HG03196 (cell line): ENCODE measurements at regions not wholly inside any gene's neighbourhood (a gene's known extent, or its start where the extent isn't known, plus 50 kb on each side); places are given as distances from the start of the nearest gene placed in this dataset.
"Not testable (repeated sequence)": the region's sequence is repeated elsewhere in the genome, so short reads cannot be mapped to it uniquely, and the experiment has no call there.

Experiments
- ATAC-seq: cut with Tn5 transposase; IDR thresholded peaks from one replicate; pipeline ENCODE4 v1.9.1; 2021; ENCODE audit not compliant: unreplicated experiment

DNA sequence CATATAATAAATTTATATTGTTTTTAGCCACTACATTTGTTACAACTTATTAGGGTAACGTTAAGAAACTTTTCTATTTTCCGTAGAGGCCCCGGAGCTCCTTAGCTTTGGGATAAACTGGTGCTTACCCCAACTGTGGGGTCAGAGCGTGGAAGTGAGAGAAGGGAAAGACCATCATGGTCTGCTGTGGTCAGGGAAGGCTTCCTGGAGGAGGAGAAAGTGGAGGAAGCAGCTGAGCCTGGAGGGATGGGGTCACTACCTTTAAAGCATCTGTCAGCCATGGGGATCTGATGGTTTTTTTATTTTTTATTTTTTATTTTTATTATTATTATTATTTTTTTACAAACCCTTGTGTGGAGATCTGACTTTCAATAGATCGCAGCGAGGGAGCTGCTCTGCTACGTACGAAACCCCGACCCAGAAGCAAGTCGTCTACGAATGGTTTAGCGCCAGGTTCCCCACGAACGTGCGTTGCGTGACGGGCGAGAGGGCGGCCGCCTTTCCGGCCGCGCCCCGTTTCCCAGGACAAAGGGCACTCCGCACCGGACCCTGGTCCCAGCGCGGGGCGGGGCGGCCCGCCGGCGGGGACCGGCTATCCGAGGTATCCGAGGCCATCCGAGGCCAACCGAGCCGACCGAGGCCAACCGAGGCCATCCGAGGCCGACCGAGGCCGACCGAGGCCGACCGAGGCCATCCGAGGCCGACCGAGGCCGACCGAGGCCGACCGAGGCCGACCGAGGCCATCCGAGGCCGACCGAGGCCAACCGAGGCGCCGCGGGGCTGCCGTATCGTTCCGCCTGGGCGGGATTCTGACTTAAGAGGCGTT is 1101.2 kb upstream of the TMEM132C start:
- ATAC-seq: peak; percentile 77

DNA sequence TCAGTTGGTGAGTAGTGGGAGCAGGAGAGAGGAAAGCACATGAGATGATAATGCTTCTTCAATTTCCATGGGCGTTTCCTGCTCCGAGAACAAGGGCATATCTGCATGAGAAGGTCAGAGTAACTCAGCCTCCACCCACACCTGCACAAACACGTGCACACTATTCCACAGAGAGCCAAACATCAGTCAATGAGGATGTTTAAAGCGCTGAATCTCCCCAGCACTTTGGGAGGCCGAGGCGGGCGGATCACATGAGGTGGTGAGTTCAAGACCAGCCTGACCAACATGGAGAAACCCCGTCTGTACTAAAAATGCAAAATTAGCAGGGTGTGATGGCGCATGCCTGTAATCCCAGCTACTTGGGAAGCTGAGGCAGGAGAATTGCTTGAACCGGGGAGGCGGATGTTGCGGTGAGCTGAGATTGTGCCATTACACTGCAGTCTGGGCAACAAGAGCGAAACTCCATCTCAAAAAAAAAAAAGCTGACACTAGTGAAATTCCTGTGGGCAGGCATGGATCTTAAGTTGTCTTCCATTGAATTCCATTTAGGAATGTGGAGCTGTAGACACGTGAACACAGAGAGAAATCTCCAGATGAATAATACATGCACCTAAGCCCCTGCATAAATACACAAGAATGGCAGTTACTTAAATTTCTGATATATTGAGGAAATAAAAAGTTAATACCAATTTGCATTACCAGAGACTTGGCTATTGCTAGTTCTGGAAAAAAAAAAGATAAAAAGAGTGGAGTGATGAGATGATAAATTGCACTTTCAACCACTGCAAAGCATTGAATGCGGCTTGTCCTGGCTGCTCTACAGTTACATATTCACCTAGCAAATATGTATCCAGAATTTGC is 1097.4 kb upstream of the TMEM132C start:
- no peak for ATAC-seq

DNA sequence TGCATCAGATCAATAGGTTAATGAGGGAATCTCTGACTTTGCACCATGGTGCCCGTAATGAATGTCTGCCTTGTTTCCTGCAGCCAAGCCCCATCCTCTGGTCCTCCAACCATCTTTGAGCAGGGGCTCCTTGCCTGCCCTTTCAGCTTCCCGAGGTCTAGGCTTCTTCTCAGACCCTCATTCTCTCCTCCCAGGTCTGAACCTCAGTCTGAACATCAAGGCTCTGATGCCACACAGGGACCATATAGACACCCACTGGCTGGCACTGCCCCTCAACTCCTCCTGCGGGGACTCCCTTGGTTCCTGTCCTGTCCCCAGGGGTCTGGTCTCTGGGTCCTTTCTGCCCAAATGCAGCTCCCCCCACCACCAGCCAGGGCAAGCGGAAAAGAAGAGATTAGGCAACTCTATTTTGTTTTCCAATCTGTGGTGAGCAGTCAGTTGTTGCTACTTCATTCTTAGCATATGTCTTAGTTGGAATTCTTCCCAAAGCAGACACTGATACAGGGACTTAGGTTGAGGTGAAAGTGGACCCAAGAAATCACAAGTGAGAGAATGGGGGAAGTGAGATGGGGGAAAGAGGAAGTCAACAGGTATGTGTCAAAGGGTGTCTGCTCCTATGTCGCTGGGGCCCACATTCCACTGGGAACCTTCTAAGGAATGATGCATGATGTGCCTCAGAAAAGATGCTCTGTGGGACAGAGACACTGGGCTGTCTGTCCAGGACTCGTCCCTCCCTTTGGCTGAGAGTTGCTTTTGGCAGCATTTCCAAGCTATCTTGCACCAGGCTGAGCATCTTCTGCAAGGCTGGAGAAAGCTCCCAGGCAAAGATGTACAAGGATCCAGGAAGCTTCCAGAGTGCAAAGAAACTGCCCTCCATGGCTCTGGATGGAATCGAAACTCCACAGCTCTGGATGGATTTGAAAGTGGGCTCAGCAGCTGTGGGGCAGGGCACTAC is 1096.5 kb upstream of the TMEM132C start:
- ATAC-seq: no peak

DNA sequence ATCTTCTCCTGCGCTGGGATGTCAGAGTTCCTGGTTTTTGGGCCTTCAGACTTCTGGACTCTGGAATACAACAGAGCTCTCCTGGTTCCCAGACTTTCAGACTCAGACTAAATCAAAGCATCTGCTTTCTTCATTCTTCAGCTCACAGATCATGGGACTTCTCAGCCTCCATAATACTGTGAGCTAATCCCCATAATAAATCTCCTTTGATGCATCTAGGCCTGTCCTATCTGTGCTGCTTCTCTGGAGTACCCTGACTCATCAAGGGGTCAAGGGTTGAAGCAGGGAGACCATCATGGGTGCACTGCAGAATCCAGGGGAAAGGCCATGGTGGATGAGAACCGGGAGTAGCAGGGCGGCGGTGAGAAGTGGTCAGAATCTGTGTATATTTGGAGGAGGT is 1094.1 kb upstream of the TMEM132C start:
- no peak for ATAC-seq

DNA sequence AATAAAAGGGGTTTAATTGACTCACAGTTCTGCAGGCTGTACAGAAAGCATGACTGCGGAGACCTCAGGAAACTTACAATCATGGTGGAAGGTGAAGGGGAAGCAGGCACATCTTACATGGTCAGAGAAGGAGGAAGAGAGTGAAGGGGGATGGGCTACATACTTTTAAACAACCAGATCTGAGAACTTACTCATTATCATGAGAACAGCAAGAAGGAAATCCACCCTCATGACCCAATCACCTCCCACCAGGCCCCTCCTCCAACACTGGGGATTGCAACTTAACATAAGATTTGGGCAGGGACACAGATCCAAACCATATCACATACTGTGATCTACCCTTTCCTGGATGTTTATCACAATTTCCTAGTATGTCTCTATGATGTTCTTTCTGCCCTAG is 1093.0 kb upstream of the TMEM132C start:
- not testable (repeated sequence) for ATAC-seq

DNA sequence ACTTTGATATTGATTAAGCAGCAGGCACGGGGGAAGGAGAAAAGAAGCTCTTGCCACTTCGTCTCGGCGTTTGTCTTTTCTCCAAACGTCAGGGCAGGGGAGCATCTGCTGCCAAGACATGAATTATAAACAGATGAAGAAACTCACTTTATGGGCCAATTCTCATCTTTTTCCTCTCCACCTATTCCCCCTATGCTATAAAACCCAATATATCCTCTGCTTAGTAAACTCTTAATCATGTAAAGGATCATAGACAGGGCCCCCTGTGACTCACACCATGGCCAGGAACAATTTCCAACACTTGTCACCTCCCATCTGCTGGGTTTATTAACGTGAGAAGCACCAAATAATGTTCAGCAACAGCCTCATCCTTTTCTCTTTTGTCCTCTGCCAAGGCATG is 1092.1 kb upstream of the TMEM132C start:
- no peak for ATAC-seq

DNA sequence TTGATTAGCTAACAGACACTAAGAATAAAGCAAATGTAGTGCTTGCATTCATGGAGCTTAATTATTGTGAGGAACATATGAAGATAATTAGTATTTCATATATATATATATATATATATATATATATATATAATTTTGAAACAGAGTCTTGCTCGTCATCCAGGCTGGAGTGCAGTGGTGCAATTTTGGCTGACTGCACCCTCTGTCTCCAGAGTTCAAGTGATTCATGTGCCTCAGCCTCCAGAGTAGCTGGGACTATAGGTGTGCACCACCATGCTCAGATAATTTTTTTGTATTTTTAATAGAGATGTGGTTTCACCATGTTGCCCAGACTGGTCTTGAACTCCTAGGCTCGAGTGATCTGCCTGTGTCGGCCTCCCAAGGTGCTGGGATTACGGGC is 1091.6 kb upstream of the TMEM132C start:
- ATAC-seq: no peak

DNA sequence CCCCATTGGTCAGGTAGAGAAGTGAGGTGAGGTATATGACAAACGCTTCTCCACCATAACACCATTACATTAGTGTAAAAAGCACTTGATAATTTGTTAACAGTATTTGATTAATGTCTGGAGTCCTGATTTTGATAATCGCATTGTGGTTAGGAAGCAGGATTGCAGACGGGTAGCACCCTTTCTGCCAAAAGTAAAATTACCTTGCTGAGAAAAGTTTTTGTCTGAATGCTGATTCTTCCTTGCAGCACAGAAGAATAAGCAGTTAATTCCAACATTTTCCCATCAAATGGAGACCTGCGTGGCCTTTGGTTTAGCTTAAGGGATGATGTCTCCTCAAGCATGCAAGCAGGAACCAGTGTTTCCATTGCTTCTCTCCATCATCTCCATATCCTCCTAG is 1090.2 kb upstream of the TMEM132C start:
- no peak for ATAC-seq

DNA sequence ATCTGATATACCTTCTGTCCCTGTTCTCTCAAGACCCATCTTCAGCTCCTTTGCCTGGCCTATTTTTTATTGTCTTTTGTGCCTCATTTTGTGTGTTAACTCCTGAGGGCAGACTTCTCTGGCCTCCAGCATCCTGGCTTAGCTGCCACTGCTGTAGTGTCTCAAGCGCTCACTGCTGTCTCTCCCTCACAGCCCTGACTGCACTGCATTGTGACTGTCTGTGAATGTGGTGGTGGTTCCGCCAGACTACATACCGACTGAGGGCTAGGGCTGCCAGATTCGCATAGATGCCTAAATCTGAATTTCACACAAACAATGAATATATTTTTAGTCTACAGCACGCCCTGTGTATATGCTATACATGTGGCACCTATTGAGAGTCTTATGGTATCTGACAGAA is 1088.9 kb upstream of the TMEM132C start:
- no peak for ATAC-seq

DNA sequence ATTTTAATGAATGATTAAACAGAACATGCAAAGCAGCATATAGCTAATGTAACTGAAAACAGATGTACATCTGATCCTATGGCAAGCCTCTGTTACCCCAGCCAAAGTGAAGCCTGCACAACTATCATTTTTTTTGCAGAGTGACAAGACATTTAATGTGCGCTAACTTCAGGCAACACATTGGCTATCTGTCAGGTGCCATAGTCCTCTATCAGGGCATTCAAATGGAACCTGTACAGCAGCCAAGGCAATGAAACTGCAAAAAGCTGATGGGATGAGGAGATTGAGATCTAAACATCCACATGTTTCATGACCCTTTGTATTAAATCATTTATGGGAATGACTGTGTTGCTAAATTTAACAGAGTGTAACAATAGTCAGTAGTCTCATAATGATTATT is 1088.5 kb upstream of the TMEM132C start:
- no peak for ATAC-seq

DNA sequence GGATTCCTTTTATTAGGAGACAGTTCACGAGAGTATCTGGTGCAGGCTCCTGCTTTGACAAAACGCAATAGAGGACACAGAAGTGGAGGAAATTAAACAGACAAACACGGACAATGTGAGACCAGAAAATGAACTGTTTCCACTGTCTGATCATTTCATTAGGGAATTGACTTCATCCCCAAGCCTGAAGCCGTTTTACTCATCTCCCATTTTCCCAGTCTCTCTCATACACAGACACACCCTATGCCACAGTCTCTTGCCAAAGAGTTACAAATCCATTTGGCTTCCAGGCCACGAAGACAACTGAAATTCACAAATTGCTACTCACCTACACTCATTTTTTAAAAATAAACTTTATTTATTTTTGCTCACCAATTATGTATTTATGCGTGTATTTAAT is 1087.8 kb upstream of the TMEM132C start:
- no peak for ATAC-seq

DNA sequence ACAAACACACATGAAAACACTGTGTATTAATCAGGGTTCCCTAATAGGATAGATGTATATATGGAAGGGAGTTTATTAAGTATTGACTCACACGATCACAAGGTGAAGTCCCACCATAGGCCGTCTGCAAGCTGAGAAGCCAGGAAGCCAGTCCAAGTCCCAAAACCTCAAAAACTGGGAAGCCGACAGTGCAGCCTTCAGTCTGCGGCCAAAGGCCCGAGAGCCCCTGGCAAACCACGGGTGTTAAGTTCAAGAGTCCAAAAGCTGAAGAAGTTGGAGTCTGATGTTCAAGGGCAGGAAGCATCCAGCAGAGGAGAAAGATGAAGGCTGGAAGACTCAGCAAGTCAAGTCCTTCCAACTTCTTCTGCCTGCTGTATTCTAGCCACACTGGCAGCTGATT is 1085.0 kb upstream of the TMEM132C start:
- no peak for ATAC-seq

DNA sequence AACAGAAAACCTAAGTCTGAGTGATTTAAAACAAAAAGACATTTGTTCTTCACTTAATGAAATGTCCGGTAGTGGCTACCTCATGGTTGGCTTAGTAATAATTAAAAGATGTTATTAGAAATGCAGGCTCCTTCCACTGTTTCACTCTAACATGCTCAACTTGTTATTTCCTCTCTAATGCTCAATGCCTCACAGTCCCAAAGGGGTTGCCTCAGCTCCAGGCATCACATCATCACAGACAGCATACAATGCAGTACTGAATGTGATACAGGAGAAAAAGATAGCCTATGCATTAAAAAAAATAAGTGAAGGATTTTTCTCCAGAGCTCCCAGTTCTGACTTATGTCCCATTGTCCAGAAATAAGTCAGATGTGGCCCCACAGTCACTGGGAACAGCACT is 1077.0 kb upstream of the TMEM132C start:
- no peak for ATAC-seq

DNA sequence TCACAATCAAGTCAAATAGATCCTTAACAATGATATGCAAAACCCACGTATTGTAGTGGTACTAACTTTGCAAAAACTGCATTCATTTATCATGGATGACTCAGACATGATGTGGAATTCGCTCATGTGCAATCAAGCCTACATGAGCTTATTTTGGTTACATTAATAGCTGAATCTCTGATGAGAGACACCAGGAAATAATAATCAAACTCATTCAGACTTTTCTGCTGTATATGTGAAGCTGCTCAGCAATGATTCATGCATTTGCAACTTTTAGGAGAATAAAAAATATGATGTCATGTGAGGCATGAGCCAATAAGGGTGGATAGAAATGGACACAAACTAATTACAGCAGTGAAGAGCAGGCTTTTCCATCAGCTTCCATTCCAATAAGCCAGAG is 1075.8 kb upstream of the TMEM132C start:
- no peak for ATAC-seq

DNA sequence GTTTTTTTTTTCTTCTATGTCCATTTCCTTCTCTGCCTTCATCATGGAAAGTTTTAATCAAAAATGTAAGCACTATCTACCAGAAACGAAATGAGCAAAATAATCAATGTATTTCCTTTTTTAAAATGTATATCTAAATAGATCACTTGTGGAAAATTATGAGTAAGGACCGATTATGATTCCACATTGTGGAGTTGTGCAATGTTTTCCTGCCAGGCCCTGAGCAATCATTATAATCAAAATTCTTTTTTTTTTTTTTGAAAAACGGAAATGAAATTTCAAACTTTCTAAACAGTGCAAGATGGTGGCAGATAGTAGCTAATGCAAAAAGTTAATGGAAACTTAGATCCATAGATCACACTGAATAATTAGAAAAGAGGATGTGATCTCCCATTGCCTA is 1074.6 kb upstream of the TMEM132C start:
- no peak for ATAC-seq

DNA sequence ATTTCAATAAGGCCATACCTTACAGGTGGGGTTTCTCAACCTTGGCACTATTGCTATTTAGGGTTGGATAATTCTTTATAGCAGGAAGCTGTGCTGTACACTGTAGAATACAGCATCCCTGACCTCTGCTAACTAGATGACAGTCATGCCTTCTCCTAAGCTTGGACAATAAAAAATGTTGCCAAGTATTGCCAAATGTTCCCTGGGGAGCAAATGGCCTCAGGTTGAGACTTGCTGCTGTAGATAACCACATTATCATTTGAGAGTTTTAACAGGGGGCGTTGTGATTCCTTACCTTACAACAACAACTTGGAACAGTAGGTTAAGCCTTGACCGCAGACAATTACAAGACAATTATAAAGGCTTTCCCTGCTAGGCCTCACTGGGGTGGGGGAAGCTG is 1073.6 kb upstream of the TMEM132C start:
- ATAC-seq: no peak

DNA sequence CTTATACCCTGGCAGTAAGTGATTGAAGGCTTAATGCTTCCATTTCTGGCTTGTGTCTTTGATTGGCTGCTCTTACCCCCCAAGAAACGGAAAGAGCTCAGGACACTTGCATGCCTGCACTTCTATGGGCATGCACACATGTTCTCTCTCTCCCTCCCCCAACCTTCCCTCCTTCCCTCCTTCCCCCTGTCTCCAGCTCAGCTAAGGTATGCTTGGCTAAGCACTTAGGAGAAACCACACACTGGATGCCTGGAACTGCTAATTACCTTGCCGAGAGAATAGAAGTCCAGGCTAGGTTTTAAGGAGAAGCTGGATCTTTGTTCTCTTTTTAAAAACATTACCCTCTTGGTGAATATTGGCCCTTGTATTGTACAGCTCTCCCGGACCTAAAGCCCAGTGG is 1072.8 kb upstream of the TMEM132C start:
- ATAC-seq: no peak

DNA sequence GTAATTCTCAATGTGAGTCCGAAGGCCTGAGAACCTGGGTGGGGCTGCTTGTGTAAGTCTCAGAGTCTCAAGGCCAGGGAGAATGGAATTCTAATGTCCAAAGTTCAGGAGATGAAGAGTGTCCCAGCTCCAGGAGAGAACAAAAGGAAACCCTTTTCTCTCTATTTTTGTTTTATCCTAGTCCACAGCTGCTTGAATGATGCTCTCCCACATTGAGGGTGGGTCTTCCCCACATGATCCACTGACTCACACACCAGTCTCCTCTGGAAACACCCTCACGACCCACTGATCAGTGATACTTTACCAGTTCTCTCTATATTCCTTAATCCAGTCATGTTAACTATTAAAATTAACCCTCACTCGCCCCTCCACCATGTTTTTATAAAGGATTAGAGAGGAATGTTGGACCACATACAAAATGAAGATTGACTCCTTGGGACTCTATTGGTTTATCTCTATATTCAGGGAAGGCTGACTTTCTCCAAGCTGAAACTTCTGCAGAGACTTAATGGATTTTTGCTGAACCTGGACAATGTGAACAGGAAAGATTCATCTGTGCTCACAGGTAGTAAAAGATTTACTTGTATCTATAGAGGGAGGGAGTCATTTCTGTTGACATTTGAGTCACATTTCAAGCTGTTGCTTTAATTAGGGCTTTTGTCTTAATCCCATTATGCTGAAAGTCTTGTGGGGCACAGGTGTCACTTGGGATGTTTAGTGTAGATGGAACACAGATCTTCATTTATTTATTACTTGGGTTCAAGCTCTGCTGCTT is 1061.0 kb upstream of the TMEM132C start:
- no peak for ATAC-seq

DNA sequence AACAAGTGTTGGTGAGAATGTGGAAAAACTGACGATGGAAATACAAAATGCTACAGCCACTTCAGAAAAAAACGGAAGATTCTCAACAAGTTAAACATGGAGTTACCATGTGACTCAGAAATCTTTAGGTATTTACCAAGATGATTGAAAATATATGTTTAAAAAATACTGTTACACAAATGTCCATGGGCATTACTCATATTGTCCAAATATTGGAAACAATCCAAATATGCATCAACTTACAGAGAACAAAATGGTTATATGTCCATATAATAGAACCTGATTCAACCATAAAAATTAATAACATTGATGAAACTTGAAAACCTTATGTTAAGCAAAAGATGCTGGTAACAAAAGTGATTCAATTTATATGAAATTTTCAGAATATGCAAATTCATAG is 1057.7 kb upstream of the TMEM132C start:
- no peak for ATAC-seq

DNA sequence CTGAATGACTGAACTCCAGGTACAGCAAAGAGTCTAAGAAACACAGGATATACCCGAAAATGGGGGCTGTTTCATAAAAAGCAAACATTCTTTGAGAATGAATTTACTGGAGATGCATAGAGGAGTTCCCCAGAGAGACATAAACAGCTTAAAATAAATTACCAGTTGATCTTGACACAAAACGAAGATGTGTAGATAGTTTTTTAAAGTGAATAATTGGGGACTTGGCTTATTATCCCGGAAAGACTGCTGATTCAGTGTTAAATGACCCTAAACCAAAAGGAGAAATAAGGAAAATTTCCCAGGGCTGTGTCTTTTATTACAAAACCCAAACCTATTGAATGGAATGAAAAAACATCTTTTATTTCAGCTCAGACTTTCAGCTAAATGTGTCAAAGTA is 1052.8 kb upstream of the TMEM132C start:
- no peak for ATAC-seq
